K562 (cell line): ENCODE measurements at regions not wholly inside any gene's neighbourhood (a gene's known extent, or its start where the extent isn't known, plus 50 kb on each side); places are given as distances from the start of the nearest gene placed in this dataset.

Experiments used
- ATAC-seq: fragments of 200-7000 bp; cut with Tn5 transposase; 3 replicates; pipeline ENCODE4 v1.9.1; 2020; ENCODE audit warnings: moderate library complexity
- BruUV-seq: library from RNA; stranded (reverse); fragments of 400-500 nt; replicated peaks from 2 replicates; lab custom pipeline; 2021; lab: Mats Ljungman, UMichigan
- CTCF ChIA-PET: fragments of 300-600 bp; formaldehyde crosslinking; extraction: SDS; loops from one replicate; lab custom pipeline; 2021; ENCODE audit warnings: low intra/inter-chr PET ratio; lab: Yijun Ruan, JAX
- POLR2A ChIA-PET: fragments of 300-600, 350-650 bp; sonication (Branson Sonifier 250); formaldehyde crosslinking; extraction: SDS; loops from one replicate; lab custom pipeline; 2021; ENCODE audit warnings: antibody characterized with exemption, inconsistent platforms; lab: Yijun Ruan, JAX
- DNase-seq, 4 experiments: peaks; one replicate each; pipeline versions ENCODE4 v3.0.0 to v3.0.0-alpha.2; 2011 to 2018; ENCODE audit warnings: low spot score in 3 of 4, mixed read lengths in 3 of 4; ENCODE audit errors: extremely low read depth in 1 of 4
- FAIRE-seq: peaks from 2 replicates; lab custom pipeline; 2011; peaks lifted over from hg19 to GRCh38; lab: Jason Lieb, UNC
- H2AFZ ChIP-seq: 2 replicates; pipeline ENCODE4 v1.6.0; 2011; ENCODE audit warnings: low read depth, low read length, control low read depth, inconsistent platforms
- H3K27ac ChIP-seq: fragments of 200-600 bp; 3 replicates; pipeline ENCODE4 v1.8.0; 2011; ENCODE audit warnings: low read depth, mild to moderate bottlenecking, control low read depth, inconsistent platforms, low read length, moderate library complexity, mixed read lengths; ENCODE audit errors: extremely low read depth
- H3K27me3 ChIP-seq, 2 experiments: fragments of 300-600 bp in 1 of 2; 2 replicates in 1 of 2; 3 replicates in 1 of 2; pipeline versions ENCODE4 v1.6.0 to v1.8.0; 2011; ENCODE audit warnings: inconsistent platforms in 2 of 2, low read length in 2 of 2, mild to moderate bottlenecking in 1 of 2, mixed read lengths in 1 of 2, moderate library complexity in 1 of 2; ENCODE audit not compliant: control insufficient read depth in 2 of 2, insufficient read depth in 2 of 2
- H3K36me3 ChIP-seq: fragments of 300-600 bp; 3 replicates; pipeline ENCODE4 v1.8.0; 2011; ENCODE audit warnings: mild to moderate bottlenecking, low read length, inconsistent platforms; ENCODE audit not compliant: control insufficient read depth, insufficient read depth
- H3K4me1 ChIP-seq, 2 experiments: fragments of 200-600 bp in 1 of 2; replicated peaks in 1 of 2; 2 replicates in 1 of 2; 3 replicates in 1 of 2; pipeline versions ENCODE4 v1.5.1 to v1.8.0; 2011; ENCODE audit warnings: inconsistent platforms in 2 of 2, low read length in 2 of 2, mild to moderate bottlenecking in 1 of 2, mixed read lengths in 1 of 2, moderate library complexity in 1 of 2; ENCODE audit not compliant: control insufficient read depth in 2 of 2, insufficient read depth in 2 of 2
- H3K4me2 ChIP-seq: 2 replicates; pipeline ENCODE4 v1.6.1; 2011; ENCODE audit warnings: low read length, control low read depth, inconsistent platforms, mixed read lengths; ENCODE audit not compliant: insufficient read depth
- H3K4me3 ChIP-seq: fragments of 200-600 bp; sonication (generic), shearing (Covaris generic); 2 replicates; pipeline ENCODE4 v1.5.1; 2016; ENCODE audit warnings: control low read depth, inconsistent platforms
- H3K79me2 ChIP-seq: fragments of 200-600 bp; 3 replicates; pipeline ENCODE4 v1.8.0; 2011; ENCODE audit warnings: low read length, inconsistent platforms; ENCODE audit not compliant: control insufficient read depth, insufficient read depth
- H3K9ac ChIP-seq, 2 experiments: 2 replicates each; pipeline versions ENCODE4 v1.6.0 to v1.6.1; 2011; ENCODE audit warnings: low read depth in 2 of 2, low read length in 2 of 2, control low read depth in 1 of 2, inconsistent platforms in 1 of 2, mild to moderate bottlenecking in 1 of 2, mixed read lengths in 1 of 2; ENCODE audit not compliant: insufficient read depth in 1 of 2
- H3K9me1 ChIP-seq: one replicate; pipeline ENCODE4 v1.6.0; 2011; ENCODE audit warnings: inconsistent platforms, mild to moderate bottlenecking, low read length, moderate library complexity; ENCODE audit not compliant: control insufficient read depth, insufficient read depth
- H3K9me3 ChIP-seq: replicated peaks from 2 replicates; pipeline ENCODE4 v1.5.1; 2011; ENCODE audit warnings: low read depth, low read length, inconsistent platforms; ENCODE audit not compliant: control insufficient read depth, insufficient read depth
- H4K20me1 ChIP-seq: replicated peaks from 2 replicates; pipeline ENCODE4 v1.6.1; 2011; ENCODE audit warnings: low read length, inconsistent platforms, mixed read lengths; ENCODE audit not compliant: control insufficient read depth, insufficient read depth
- ZNF518B ChIP-seq: fragments of 250-450 bp; sonication (Bioruptor Pico); IDR thresholded peaks from 2 replicates; pipeline ENCODE4 v1.5.0; 2021; ENCODE audit warnings: mild to moderate bottlenecking, moderate library complexity
- WGBS: fragments of 100-300 bp; shearing (Covaris generic); methylation state at CpG from one replicate; pipeline ENCODE4 v1.1.6; 2016; ENCODE audit warnings: low coverage, mixed read lengths; ENCODE audit not compliant: insufficient coverage; ENCODE audit errors: missing lambda C conversion rate; 5-methylcytosine and 5-hydroxymethylcytosine counted together
- in situ Hi-C: fragments of 300-500 bp; cut with MboI; formaldehyde crosslinking; loops from 4 replicates; pipeline ENCODE4 v1.15.0; 2018; ENCODE audit warnings: inconsistent platforms, mixed read lengths
- intact Hi-C: fragments of 100-400 bp; cut with micrococcal nuclease; formaldehyde crosslinking; loops from 2 replicates; pipeline ENCODE4 v1.14.2; 2022
- TF ChIP-seq, protein P1 (sequence below), 2 experiments: fragments of 450-650 bp; formaldehyde crosslinking in 1 of 2; IDR thresholded peaks; 2 replicates each; pipeline versions ENCODE4 v1.4.0 to v1.6.1; 2014 to 2020; ENCODE audit warnings: mild to moderate bottlenecking in 2 of 2, borderline replicate concordance in 1 of 2, low read depth in 1 of 2
- TF ChIP-seq, protein P2 (sequence below), 2 experiments: IDR thresholded peaks; 2 replicates each; pipeline ENCODE4 v1.6.1; 2011; ENCODE audit warnings: borderline replicate concordance in 1 of 2, control low read depth in 1 of 2, low read depth in 1 of 2, low read length in 1 of 2, mild to moderate bottlenecking in 1 of 2, mixed read lengths in 1 of 2, moderate library complexity in 1 of 2; ENCODE audit not compliant: insufficient read depth in 1 of 2, insufficient read length in 1 of 2, poor library complexity in 1 of 2, severe bottlenecking in 1 of 2; ENCODE audit errors: extremely low read depth in 1 of 2

DNA sequence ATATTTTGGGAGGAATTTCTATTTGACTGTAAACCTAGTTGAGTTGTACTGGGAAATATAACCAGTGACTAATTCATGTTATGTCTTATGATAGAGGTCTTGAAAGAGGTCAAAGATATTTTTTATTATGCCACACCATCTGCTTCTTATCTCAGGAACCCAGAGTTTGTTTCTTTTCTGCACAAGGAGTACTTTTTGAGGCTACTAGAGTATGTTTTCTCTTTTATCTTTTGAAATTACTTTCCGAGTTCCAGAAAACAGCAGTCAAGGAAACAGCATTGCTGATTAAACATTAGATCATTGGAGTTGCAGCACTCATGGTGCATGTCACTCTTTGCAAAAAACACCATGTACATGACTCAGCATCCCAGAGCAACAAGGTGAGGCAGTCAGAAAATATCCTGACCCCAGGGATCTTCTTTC, 645.8 kb upstream of the NR2F2 start (continued):
- TF ChIP-seq, protein P1, sequence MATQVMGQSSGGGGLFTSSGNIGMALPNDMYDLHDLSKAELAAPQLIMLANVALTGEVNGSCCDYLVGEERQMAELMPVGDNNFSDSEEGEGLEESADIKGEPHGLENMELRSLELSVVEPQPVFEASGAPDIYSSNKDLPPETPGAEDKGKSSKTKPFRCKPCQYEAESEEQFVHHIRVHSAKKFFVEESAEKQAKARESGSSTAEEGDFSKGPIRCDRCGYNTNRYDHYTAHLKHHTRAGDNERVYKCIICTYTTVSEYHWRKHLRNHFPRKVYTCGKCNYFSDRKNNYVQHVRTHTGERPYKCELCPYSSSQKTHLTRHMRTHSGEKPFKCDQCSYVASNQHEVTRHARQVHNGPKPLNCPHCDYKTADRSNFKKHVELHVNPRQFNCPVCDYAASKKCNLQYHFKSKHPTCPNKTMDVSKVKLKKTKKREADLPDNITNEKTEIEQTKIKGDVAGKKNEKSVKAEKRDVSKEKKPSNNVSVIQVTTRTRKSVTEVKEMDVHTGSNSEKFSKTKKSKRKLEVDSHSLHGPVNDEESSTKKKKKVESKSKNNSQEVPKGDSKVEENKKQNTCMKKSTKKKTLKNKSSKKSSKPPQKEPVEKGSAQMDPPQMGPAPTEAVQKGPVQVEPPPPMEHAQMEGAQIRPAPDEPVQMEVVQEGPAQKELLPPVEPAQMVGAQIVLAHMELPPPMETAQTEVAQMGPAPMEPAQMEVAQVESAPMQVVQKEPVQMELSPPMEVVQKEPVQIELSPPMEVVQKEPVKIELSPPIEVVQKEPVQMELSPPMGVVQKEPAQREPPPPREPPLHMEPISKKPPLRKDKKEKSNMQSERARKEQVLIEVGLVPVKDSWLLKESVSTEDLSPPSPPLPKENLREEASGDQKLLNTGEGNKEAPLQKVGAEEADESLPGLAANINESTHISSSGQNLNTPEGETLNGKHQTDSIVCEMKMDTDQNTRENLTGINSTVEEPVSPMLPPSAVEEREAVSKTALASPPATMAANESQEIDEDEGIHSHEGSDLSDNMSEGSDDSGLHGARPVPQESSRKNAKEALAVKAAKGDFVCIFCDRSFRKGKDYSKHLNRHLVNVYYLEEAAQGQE (IDR thresholded peaks at IDR 0.05; ENCODE audit: borderline replicate concordance) = no peak
- TF ChIP-seq, protein P1 (CRISPR knock-in tag; IDR thresholded peaks at IDR 0.05; ENCODE audit: low read depth) = no peak

DNA sequence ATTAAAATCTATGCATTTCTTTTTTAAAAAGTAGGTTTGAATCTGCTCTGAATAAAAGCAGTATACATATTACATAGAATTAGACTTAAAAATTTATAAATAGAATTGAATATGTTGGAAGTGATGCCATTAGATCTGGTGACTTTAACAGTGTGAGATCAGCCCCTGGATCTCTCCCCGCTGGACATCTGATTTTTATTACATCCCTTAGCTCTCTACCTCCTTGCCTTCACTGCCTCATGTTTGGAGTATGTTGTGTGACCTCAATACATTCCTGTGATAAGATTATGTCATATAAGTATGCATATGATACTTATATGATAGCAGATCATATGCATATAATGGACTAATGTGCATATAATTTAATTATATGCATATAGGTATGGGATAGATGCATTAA, 643.4 kb upstream of the NR2F2 start:
- H3K27ac ChIP-seq = no peak overlapping the region
- no peak for ATAC-seq
- H3K36me3 ChIP-seq = peaks cover 30% of the 10 kb centered on the region
- BruUV-seq = no TSS peak
- no peak for DNase-seq
- H4K20me1 ChIP-seq = no peaks in the 10 kb centered on the region
- no peak overlapping the region for H3K4me2 ChIP-seq
- WGBS = 100% methylated on average over 1 of the region's 1 CpG
- no peak for FAIRE-seq
- ChIA-PET CTCF (no interaction called here), POLR2A (interaction anchor here (0.9 kb wide), 1 partner anchor 640 kb away, joined by 4 read pairs; no protein-coding TSS in a partner anchor)
- H2AFZ ChIP-seq = no peak overlapping the region
- intact Hi-C loops (no loop called here), in situ Hi-C loops (no loop called here)
- peaks cover 3 to 17% of the 10 kb centered on the region in 2 experiments; a peak in 3 of 5 replicates for H3K4me1 ChIP-seq
- H3K4me3 ChIP-seq = no peak overlapping the region
- 0 out of 2 replicates have a peak, but pooled peaks cover 2% of the 10 kb centered on the region for H3K9me3 ChIP-seq
- H3K79me2 ChIP-seq = peaks cover 60% of the 10 kb centered on the region
- H3K27me3 ChIP-seq = no peaks in the 10 kb centered on the region
- H3K9ac ChIP-seq = no peak overlapping the region
- H3K9me1 ChIP-seq = no peaks in the 10 kb centered on the region
- TF ChIP-seq ZNF518B (CRISPR knock-in tag) = no peak
- TF ChIP-seq, protein P2, sequence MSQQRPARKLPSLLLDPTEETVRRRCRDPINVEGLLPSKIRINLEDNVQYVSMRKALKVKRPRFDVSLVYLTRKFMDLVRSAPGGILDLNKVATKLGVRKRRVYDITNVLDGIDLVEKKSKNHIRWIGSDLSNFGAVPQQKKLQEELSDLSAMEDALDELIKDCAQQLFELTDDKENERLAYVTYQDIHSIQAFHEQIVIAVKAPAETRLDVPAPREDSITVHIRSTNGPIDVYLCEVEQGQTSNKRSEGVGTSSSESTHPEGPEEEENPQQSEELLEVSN (IDR thresholded peaks at IDR 0.05; ENCODE audit: borderline replicate concordance in 1 of 2, extremely low read depth in 1 of 2, insufficient read depth in 1 of 2, insufficient read length in 1 of 2, low read depth in 1 of 2, low read length in 1 of 2, poor library complexity in 1 of 2, severe bottlenecking in 1 of 2) = no peak
